GM19372 (cell line): ENCODE measurements at regions not wholly inside any gene's neighbourhood (a gene's known extent, or its start where the extent isn't known, plus 50 kb on each side); places are given as distances from the start of the nearest gene placed in this dataset.

Source experiments
- ATAC-seq: cut with Tn5 transposase; IDR thresholded peaks from one replicate; pipeline ENCODE4 v1.9.1; 2021; ENCODE audit warnings: mild to moderate bottlenecking, low read depth, moderate library complexity; ENCODE audit not compliant: unreplicated experiment

DNA sequence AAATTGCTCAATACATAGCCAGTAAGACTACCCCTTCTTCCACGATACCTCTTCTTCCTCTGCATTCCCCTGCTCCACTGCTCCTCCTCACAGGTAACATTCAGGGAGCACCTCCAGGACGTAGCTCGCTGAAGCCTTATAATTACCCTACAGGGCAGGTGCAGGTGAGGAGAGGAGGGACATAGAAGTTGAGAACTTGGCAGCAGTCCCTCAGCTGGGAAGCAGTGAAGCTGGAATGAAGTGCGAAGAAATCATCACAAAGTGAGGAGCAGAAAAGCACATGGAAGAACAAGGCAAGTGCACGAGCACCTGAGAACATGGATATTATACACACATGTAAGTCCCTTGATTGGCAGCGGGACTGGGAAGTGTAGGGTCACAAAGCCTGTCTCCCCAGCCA, 118.2 kb downstream of the HSD17B3 start:
- ATAC-seq, result no peak

DNA sequence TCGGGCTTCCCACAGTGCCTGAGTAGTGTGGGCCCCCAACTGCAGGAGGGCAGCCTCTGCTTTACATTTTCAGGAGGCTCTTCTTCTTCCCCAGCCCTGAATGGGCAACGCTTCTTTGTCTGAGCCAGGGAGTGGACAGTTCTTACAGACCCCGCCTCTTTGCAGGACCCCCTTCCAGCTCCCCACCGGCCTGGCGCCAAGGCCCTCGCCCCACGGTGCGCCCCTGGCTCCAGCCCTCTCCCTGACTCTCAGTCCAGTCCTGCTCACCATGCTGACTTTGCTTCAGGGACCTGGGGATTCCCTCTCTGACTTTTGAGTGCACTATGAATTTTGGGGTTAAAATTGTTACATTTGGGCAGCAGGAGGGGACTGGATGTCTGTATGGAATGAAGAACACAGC, 123.8 kb downstream of the HSD17B3 start:
- ATAC-seq, result no peak

- ATAC-seq, result no peak
These were observed 124.3 kb downstream of the HSD17B3 start for GRCh38 chr9:96177719-96178028.

DNA sequence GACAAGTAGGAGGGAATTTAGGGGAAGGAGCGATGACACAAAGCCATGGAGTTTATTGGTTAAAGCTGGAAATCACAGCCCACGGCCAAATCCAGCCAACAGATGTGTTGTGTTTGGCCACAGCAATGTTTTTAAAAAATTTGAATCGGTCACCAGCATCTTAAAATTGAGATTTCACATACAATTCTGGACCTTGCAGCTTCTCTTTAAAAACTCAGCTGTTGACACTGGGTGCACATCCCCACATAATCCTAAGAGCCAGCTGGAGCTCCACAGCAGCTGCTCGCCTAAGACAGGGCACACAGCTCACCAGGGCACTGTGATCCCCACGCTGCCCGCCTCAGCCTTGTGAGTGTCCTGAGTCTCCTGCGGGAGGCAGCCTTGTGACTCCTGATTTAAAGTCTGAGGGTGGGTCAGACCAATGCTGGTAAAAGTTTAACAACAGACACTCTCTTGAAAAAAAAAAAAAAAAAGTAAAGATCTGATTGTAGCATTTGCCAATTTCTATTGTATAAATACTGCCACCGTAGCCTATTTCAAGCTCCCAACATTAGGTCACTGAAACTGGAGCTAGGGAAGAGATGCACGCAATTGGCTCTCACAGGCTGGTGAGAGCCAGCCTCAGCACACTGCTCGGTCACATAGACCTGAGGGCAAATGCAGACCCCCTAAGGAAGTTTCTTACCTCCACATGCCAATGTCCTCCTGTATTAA, 124.8 kb downstream of the HSD17B3 start:
- no peak for ATAC-seq

DNA sequence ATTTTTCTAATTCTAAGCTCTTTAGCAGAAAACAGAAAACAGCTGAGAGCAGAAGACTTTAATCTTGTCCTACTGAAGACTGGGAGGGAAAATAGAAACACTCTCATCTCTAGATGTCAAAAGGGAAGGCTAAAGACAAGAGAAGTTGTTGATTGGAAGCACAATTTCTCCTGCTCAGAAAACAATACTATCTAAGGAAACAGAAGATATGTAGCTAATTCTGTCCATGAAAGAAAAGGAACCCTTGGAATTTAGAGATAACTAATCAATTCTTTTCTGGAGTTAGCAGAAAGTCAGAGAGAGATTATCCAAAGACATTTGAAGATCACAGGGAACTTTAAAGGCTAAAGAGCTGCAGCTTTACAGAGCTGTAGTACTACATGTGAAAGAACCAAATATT, 126.2 kb downstream of the HSD17B3 start:
- no peak for ATAC-seq

DNA sequence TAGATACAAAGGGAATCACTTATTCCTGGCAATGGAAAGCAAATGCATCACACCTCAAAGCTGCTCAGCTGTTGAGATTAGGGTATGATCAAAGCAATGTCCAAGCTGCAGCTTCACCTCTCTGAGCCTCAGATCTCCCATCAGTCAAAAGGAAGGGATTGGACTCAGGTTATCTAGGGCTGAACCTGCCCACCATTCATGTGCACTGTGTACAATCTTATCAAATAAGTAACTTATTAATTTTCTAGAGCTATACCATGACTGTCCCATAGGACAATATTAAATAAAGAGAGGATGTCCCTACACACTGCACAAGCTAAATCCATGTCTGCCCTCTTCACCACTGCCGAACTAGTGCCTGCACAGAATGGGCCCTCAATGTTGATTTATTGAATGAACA, 127.0 kb downstream of the HSD17B3 start:
- ATAC-seq, result no peak

DNA sequence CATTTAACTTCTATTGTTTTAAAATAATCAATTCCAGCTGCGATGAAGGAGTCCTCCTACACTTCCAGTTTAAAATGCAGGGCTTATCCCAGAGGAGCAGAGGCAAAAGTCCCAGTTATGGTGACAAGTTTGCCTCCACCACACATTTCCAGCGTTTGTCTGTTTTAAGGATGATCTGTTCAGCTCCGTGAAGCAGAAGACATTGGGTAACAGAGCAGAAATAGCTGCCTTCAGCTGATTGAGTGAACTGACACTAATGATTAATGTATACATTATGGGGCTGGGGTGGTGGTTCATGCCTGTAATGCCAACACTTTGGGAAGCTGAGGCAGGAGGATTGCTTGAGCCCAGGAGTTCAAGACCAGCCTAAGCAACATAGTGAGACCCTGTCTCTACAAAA, 127.6 kb downstream of the HSD17B3 start:
- ATAC-seq, result no peak

- no peak for ATAC-seq
These were observed 128.3 kb downstream of the HSD17B3 start for GRCh38 chr9:96173640-96174039.

- no peak for ATAC-seq
These were observed 129.2 kb downstream of the HSD17B3 start for GRCh38 chr9:96172797-96173196.

- no peak for ATAC-seq
These were observed 130.2 kb downstream of the HSD17B3 start for GRCh38 chr9:96171728-96172127.

DNA sequence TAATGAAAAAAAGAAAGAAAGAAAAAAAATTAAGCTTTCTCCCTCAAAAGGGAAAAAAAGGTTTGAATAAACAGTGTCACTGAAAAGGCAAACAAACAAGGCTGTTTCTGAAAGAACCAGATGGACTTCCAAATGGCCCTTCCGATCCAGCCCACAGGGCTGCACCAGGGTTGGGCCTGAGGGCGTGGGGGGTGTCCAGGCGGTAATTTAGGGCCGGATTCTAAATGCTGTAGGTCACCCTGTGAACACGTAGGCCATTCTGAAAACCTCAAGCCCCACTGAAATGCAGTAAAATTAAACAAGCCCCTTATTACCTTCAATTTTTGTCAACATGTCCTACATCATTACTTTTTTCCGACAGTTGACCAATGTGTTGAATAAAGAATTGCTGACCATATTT, 132.1 kb downstream of the HSD17B3 start:
- ATAC-seq, result no peak

- ATAC-seq, result no peak
These were observed 132.5 kb downstream of the HSD17B3 start for GRCh38 chr9:96169484-96169883.

GRCh38 chr9:96168882-96169281, 133.1 kb downstream of the HSD17B3 start:
- ATAC-seq, result no peak

- no peak for ATAC-seq
These were observed 135.0 kb downstream of the HSD17B3 start for GRCh38 chr9:96167011-96167410.

- ATAC-seq, result no peak
These were observed 137.7 kb downstream of the HSD17B3 start for GRCh38 chr9:96164268-96164683.

DNA sequence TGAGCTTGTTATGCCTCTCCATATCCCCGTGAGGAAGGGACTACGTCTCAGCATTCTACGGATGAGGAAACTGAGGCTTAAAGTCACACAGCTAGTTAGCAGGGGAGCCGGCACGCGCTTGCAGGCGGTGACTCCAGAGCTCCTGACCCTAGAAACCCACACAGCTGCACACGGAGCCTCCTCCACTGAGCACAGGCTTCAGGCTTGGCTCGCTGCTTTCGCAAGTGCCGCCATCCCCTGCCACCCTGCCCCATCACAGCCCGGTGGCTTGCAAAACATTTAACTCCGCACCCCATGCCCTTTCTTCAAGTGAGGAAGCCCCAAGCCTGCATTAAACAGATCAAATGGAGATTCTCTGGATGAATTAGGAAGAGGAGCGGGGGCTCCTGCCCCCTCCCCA, 138.3 kb downstream of the HSD17B3 start:
- ATAC-seq, result no peak

- no peak for ATAC-seq
These were observed 138.8 kb downstream of the HSD17B3 start for GRCh38 chr9:96163161-96163560.

- ATAC-seq, result no peak
These were observed 140.2 kb downstream of the HSD17B3 start for GRCh38 chr9:96161819-96162218.

DNA sequence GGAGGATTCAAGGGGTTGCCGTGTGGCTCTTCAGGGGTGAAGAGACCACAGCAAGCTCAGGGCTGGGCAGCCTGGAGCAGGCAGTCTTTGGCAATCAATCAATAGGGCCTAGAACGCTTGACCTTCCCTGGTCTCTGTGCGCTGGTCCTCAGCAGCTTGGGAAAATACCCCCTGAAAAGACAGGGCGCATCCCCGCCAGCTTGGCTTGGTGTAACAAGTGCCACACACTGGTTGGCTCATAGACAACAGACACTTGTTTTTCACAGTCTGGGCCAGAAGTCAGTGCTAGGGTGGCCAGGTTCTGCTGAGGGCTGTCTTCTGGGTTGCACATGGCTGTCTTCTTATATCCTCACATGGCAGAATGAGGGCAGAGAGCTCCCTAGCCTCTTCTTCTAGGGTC, 141.1 kb downstream of the HSD17B3 start:
- no peak for ATAC-seq

DNA sequence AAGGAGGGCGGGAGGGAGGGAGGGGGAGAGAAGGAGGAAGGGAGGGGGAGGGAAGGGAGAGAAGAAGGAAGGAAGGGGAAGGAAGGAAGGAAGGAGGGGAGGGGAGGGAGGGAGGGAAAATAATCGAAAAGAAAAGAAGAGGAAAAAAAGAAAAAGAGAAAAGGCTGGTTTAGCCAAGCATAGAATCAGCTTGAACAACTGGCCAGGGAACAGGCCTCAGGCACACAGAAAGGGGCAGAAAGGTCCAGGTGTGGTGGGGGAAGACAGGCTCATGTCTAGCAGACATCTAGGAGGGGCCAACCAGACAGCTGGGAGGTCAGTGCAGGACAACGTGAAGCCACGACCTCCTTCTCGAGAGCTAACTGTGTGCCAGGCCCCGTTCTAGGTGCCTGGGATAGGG, 141.8 kb downstream of the HSD17B3 start:
- no peak for ATAC-seq

GRCh38 chr9:96159596-96159995, 142.4 kb downstream of the HSD17B3 start:
- ATAC-seq, result no peak

DNA sequence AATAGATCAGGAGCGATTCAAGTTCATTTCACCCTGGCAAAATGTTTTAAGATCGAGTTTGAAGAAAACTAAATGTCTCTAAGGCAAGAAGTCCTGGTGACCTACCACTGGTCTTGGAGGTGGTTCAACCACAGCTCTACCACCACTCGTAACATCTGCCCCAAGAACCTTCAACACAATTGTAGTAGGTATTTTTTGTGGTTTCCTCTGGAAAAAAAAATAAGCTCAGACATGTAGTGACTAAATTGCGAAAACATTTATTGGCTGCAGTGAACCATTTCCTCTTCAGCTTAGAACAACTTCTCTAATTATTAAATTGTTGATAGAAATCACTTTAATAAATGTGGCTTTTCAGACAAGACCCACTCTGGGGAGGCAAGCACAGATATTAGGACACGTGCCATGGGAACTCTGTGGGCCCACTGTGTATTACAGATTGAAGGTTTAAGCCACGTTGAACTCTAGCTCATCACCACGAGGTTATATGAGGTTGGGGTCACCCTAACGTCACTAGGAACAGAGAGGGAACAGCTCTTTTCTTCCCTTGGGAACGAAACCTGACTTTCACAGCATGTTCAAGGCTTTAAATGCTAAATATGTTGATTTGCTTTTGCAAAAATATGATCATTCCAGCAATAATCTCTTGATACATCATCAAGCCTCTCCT, 142.9 kb downstream of the HSD17B3 start:
- ATAC-seq, result no peak

- no peak for ATAC-seq
These were observed 143.8 kb downstream of the HSD17B3 start for GRCh38 chr9:96158147-96158546.
